ENCODE measurements at regions not wholly inside any gene's neighbourhood (a gene's known extent, or its start where the extent isn't known, plus 50 kb on each side); places are given as distances from the start of the nearest gene placed in this dataset.
"Not testable (repeated sequence)": the region's sequence is repeated elsewhere in the genome, so short reads cannot be mapped to it uniquely, and the experiment has no call there.

- H3K4me1 ChIP-seq (replicated peaks); H3K4me3 ChIP-seq; DNase-seq (ENCODE audit: low spot score); intact Hi-C loops (cut with DNase I); H3K27me3 ChIP-seq (replicated peaks; ENCODE audit: insufficient read depth); H3K36me3 ChIP-seq; H3K9me3 ChIP-seq; H3K27ac ChIP-seq: not testable (repeated sequence)
- 63% methylated on average over 38 of the region's 54 CpGs for WGBS
Observed at GRCh38 chr22:10526079-10526478, 5001.9 kb upstream of the OR11H1 start.

DNA sequence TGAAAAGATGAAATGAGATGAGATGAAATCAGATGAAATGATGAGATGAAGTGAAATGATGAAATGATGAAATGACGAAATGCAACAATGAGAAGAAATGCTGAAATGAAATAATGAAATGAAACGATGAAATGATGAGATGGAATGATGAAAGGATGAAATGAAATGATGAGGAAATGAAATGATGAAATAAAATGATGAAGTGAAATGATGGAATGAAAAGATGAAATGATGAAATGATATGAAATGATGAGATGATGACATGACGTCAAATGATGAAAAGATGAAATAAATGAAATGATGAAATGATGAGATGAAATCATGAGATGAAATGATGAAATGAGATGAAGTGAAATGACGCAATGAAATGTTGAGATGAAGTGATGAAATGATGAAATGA, 4996.9 kb upstream of the OR11H1 start:
- intact Hi-C loops (cut with DNase I); H3K27me3 ChIP-seq (replicated peaks; ENCODE audit: insufficient read depth); H3K27ac ChIP-seq; H3K36me3 ChIP-seq; DNase-seq (ENCODE audit: low spot score); H3K4me3 ChIP-seq; H3K9me3 ChIP-seq; H3K4me1 ChIP-seq (replicated peaks): not testable (repeated sequence)
- WGBS = no CpG with 5 or more reads among the region's 4 CpGs

- H3K27ac ChIP-seq; H3K27me3 ChIP-seq (replicated peaks; ENCODE audit: insufficient read depth); H3K4me3 ChIP-seq; H3K9me3 ChIP-seq; H3K4me1 ChIP-seq (replicated peaks); intact Hi-C loops (cut with DNase I); DNase-seq (ENCODE audit: low spot score); H3K36me3 ChIP-seq: not testable (repeated sequence)
- WGBS = 67% methylated on average over 41 of the region's 42 CpGs
Observed at GRCh38 chr22:10572531-10572930, 4955.5 kb upstream of the OR11H1 start.

- H3K4me3 ChIP-seq; H3K27ac ChIP-seq; H3K27me3 ChIP-seq (replicated peaks; ENCODE audit: insufficient read depth); H3K4me1 ChIP-seq (replicated peaks); H3K9me3 ChIP-seq; DNase-seq (ENCODE audit: low spot score); H3K36me3 ChIP-seq; intact Hi-C loops (cut with DNase I): not testable (repeated sequence)
- no CpG with 5 or more reads among the region's 2 CpGs for WGBS
Observed at GRCh38 chr22:10601071-10601470, 4926.9 kb upstream of the OR11H1 start.

DNA sequence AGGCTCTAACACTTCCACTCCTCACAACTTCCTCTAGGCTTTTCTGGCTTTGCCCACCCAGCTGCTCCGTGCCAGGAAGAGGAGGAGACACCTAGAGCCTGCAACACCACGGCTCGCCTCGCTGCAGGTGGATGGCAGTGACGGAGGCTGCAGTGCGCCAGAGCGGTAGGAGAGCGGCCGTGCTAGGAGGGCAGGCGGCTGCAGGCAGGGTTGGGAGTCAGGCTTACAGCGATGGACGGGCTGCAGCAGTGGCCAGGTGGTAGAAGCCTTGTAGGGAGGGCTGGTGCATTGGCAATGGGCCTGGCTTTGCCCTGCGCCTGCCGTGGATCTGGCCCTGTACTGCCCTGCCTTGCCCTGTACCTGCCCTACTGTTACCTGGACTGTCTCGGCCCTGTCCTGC, 4896.0 kb upstream of the OR11H1 start:
- H3K36me3 ChIP-seq; H3K4me1 ChIP-seq (replicated peaks); H3K4me3 ChIP-seq; H3K27me3 ChIP-seq (replicated peaks; ENCODE audit: insufficient read depth); H3K9me3 ChIP-seq; DNase-seq (ENCODE audit: low spot score); H3K27ac ChIP-seq; intact Hi-C loops (cut with DNase I): not testable (repeated sequence)
- WGBS = no CpG with 5 or more reads among the region's 15 CpGs

- H3K4me3 ChIP-seq; intact Hi-C loops (cut with DNase I); H3K36me3 ChIP-seq; H3K27ac ChIP-seq; H3K27me3 ChIP-seq (replicated peaks; ENCODE audit: insufficient read depth); H3K9me3 ChIP-seq; DNase-seq (ENCODE audit: low spot score); H3K4me1 ChIP-seq (replicated peaks): not testable (repeated sequence)
- WGBS = no CpG with 5 or more reads among the region's 3 CpGs
Observed at GRCh38 chr22:10635341-10635740, 4892.7 kb upstream of the OR11H1 start.

GRCh38 chr22:10662818-10663217, 4865.2 kb upstream of the OR11H1 start:
- WGBS = 78% methylated on average over 14 of the region's 14 CpGs
- DNase-seq (ENCODE audit: low spot score); H3K27ac ChIP-seq; H3K36me3 ChIP-seq; H3K4me1 ChIP-seq (replicated peaks); H3K27me3 ChIP-seq (replicated peaks; ENCODE audit: insufficient read depth); H3K9me3 ChIP-seq; intact Hi-C loops (cut with DNase I); H3K4me3 ChIP-seq: not testable (repeated sequence)

DNA sequence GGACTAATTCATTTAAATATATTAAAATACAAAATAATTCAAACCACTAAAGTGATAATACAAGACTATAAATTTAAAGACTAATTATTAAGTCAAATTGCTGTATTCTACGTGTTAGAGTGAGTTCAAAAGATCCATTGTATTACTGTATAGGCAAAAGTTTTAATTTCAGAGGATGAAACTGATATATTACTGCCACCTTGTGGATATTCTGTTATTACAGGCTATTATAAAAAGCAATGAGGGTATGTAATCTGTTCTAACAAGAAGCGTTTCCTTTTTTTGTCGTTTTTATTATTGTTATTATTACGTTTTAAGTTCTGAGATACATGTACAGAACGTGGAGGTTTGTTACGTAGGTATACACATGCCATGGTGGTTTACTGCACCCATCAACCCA, 4854.9 kb upstream of the OR11H1 start:
- intact Hi-C loops (cut with DNase I); DNase-seq (ENCODE audit: low spot score); H3K4me3 ChIP-seq; H3K27ac ChIP-seq; H3K27me3 ChIP-seq (replicated peaks; ENCODE audit: insufficient read depth); H3K9me3 ChIP-seq; H3K4me1 ChIP-seq (replicated peaks); H3K36me3 ChIP-seq: not testable (repeated sequence)
- 32% methylated on average over 6 of the region's 6 CpGs for WGBS
- peak in 1 of 4 experiments; percentile 16 for TF ChIP-seq CTCF (IDR thresholded peaks at IDR 0.05)

DNA sequence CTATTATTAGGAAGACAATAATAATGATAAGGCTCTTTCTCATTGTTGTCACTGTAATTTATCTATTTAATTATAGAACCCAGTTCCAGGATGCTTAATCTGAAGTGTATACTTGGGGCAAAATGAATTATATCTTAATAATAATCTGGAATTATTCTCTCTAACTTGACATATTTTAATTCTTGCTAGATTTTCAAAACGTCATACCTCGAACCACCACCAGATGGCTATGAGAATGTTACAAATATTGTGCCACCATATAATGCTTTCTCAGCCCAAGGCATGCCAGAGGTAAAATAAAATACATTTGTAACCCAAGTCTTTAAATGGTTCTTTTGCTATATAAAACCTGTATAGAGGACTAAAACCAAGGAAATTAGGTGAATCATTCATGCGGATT, 4849.3 kb upstream of the OR11H1 start:
- H3K9me3 ChIP-seq; DNase-seq (ENCODE audit: low spot score); H3K36me3 ChIP-seq; intact Hi-C loops (cut with DNase I); H3K4me1 ChIP-seq (replicated peaks); H3K4me3 ChIP-seq; H3K27me3 ChIP-seq (replicated peaks; ENCODE audit: insufficient read depth); H3K27ac ChIP-seq: not testable (repeated sequence)
- WGBS = 16% methylated on average over 3 of the region's 3 CpGs

- H3K27ac ChIP-seq; H3K4me3 ChIP-seq; DNase-seq (ENCODE audit: low spot score); intact Hi-C loops (cut with DNase I); H3K9me3 ChIP-seq; H3K27me3 ChIP-seq (replicated peaks; ENCODE audit: insufficient read depth); H3K4me1 ChIP-seq (replicated peaks); H3K36me3 ChIP-seq: not testable (repeated sequence)
- 80% methylated on average over 2 of the region's 2 CpGs for WGBS
Observed at GRCh38 chr22:10685436-10685835, 4842.6 kb upstream of the OR11H1 start.

- H3K27me3 ChIP-seq (replicated peaks; ENCODE audit: insufficient read depth); intact Hi-C loops (cut with DNase I); H3K27ac ChIP-seq; DNase-seq (ENCODE audit: low spot score); H3K4me3 ChIP-seq; H3K4me1 ChIP-seq (replicated peaks); H3K9me3 ChIP-seq; H3K36me3 ChIP-seq: not testable (repeated sequence)
- 57% methylated on average over 4 of the region's 4 CpGs for WGBS
Observed at GRCh38 chr22:10687256-10687655, 4840.7 kb upstream of the OR11H1 start.

GRCh38 chr22:10698836-10699235, 4829.2 kb upstream of the OR11H1 start:
- H3K27ac ChIP-seq; H3K4me1 ChIP-seq (replicated peaks); H3K9me3 ChIP-seq; DNase-seq (ENCODE audit: low spot score); H3K27me3 ChIP-seq (replicated peaks; ENCODE audit: insufficient read depth); H3K4me3 ChIP-seq; H3K36me3 ChIP-seq; intact Hi-C loops (cut with DNase I): not testable (repeated sequence)
- WGBS = 46% methylated on average over 8 of the region's 45 CpGs

Data from prostate gland (tissue), 2 donors.